Activated T-helper 1 cell treated with anti-CD3 and anti-CD28 coated beads, Interleukin-12 subunit alpha, Interleukin-12 subunit beta, Interleukin-2, Interleukin-4 antibody, amounts not matched to agents 30 ng/mL and 10 ng/mL and 1 ng/mL, durations not matched to agents 14 hours and 24 hours and 36 hours (primary cell): ENCODE measurements at regions not wholly inside any gene's neighbourhood (a gene's known extent, or its start where the extent isn't known, plus 50 kb on each side); places are given as distances from the start of the nearest gene placed in this dataset.
A peak's percentile ranks its signal among the peaks of the same experiment; 100 is the strongest.

Experiments used
- DNase-seq: peaks from one replicate; pipeline ENCODE4 v3.0.0; 2021; ENCODE audit warnings: low spot score
- H3K27ac Mint-ChIP-seq: one replicate; pipeline ENCODE4 v1.8.0; 2021; ENCODE audit warnings: mild to moderate bottlenecking, mixed read lengths
- H3K27me3 Mint-ChIP-seq: one replicate; pipeline ENCODE4 v1.8.0; 2022; ENCODE audit warnings: mild to moderate bottlenecking, moderate library complexity, mixed read lengths; ENCODE audit not compliant: insufficient read depth
- H3K36me3 Mint-ChIP-seq: one replicate; pipeline ENCODE4 v1.8.0; 2021; ENCODE audit warnings: low read depth, mixed read lengths
- H3K4me1 Mint-ChIP-seq: one replicate; pipeline ENCODE4 v1.8.0; 2021; ENCODE audit warnings: low read depth, mixed read lengths
- H3K4me3 Mint-ChIP-seq: one replicate; pipeline ENCODE4 v1.8.0; 2021; ENCODE audit warnings: mild to moderate bottlenecking, moderate library complexity, mixed read lengths
- H3K9me3 Mint-ChIP-seq: one replicate; pipeline ENCODE4 v1.8.0; 2021; ENCODE audit warnings: mixed read lengths
- intact Hi-C: fragments of 100-400 bp; cut with micrococcal nuclease; formaldehyde crosslinking; loops from one replicate; pipeline ENCODE4 v1.15.1; 2024

DNA sequence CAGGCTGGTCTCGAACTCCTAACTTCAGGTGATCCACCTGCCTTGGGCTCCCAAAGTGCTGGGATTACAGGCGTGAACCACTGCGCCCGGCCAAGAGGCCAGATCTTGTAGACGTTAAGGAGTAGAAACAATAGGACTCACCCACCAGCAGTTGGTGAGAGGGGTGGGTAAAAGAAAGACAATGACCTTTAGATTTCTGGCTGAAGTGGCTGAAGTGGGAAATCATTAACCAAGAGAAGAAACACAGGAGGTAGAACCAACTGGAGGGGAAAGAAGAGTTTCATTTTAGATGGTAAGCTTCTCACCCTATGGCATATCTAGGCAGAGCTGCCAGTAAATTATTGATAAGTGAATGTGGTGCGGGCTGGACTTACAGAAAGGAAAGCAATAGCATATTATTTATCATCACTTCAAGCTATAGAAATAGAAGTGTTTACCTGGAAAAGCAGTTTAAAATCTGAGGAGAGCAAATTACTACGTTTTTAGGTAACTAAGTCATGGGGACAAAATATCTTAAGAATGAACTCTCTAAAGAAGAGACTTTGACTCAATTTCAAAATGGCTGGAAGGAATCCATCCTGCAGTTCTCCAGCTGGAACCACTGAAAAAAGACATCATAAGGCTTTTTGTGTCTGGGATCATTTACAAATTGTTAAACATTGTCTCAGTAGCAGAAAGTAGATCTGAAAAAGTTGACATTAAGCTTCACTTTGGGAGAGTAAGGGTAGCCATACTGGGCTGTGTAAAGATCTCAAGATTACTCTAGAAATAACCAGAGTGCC, 109.6 kb downstream of the ALDH8A1 start:
- intact Hi-C loops: no loop called here
- Mint-ChIP-seq H3K27ac (no peak overlapping the region), H3K36me3 (no peaks in the 10 kb centered on the region), H3K9me3 (no peaks in the 10 kb centered on the region), H3K27me3 (peaks cover 9% of the 10 kb centered on the region), H3K4me1 (no peaks in the 10 kb centered on the region), H3K4me3 (no peak overlapping the region)
- no peak for DNase-seq

GRCh38 chr6:134835993-134836392, 113.9 kb downstream of the ALDH8A1 start:
- Mint-ChIP-seq H3K27ac (no peak overlapping the region), H3K9me3 (no peaks in the 10 kb centered on the region), H3K4me1 (no peaks in the 10 kb centered on the region), H3K4me3 (no peak overlapping the region), H3K36me3 (no peaks in the 10 kb centered on the region), H3K27me3 (peaks cover 6% of the 10 kb centered on the region)
- DNase-seq: no peak
- intact Hi-C loops: no loop called here

GRCh38 chr6:134830940-134831339, 119.0 kb downstream of the ALDH8A1 start:
- Mint-ChIP-seq H3K27ac (no peak overlapping the region), H3K36me3 (no peaks in the 10 kb centered on the region), H3K4me1 (no peaks in the 10 kb centered on the region), H3K4me3 (no peak overlapping the region), H3K9me3 (no peaks in the 10 kb centered on the region), H3K27me3 (peaks cover 2% of the 10 kb centered on the region)
- DNase-seq: no peak
- intact Hi-C loops: no loop called here

GRCh38 chr6:134830194-134830593, 119.7 kb downstream of the ALDH8A1 start:
- Mint-ChIP-seq H3K27me3 (peaks cover 2% of the 10 kb centered on the region), H3K36me3 (no peaks in the 10 kb centered on the region), H3K4me3 (no peak overlapping the region), H3K9me3 (no peaks in the 10 kb centered on the region), H3K27ac (no peak overlapping the region), H3K4me1 (no peaks in the 10 kb centered on the region)
- DNase-seq: no peak
- intact Hi-C loops: no loop called here

DNA sequence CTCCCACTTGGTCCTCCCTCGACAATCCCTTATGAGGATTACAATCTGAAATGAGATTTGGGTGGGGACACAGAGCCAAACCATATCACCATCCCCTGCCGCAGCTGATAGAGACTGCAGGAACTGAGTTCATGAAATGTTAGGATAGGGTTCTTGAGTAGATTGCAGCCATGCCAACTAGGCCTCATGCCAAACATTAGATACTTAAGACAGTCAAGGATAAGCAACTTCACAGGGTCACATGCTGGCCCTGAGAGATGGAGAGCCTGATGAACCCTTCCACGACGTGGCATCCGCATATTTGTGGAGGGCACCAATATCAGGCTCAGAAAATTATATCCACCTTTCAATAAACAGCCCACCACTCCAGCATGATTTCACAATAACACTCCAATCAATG, 121.3 kb downstream of the ALDH8A1 start:
- Mint-ChIP-seq H3K4me3 (no peak overlapping the region), H3K36me3 (no peaks in the 10 kb centered on the region), H3K27ac (no peak overlapping the region), H3K4me1 (no peaks in the 10 kb centered on the region), H3K27me3 (peaks cover 2% of the 10 kb centered on the region), H3K9me3 (no peaks in the 10 kb centered on the region)
- intact Hi-C loops: loop anchor here (10.0 kb wide), 1 partner anchor 514 kb away; the partner anchor contains the start of gene SGK1
- no peak for DNase-seq

DNA sequence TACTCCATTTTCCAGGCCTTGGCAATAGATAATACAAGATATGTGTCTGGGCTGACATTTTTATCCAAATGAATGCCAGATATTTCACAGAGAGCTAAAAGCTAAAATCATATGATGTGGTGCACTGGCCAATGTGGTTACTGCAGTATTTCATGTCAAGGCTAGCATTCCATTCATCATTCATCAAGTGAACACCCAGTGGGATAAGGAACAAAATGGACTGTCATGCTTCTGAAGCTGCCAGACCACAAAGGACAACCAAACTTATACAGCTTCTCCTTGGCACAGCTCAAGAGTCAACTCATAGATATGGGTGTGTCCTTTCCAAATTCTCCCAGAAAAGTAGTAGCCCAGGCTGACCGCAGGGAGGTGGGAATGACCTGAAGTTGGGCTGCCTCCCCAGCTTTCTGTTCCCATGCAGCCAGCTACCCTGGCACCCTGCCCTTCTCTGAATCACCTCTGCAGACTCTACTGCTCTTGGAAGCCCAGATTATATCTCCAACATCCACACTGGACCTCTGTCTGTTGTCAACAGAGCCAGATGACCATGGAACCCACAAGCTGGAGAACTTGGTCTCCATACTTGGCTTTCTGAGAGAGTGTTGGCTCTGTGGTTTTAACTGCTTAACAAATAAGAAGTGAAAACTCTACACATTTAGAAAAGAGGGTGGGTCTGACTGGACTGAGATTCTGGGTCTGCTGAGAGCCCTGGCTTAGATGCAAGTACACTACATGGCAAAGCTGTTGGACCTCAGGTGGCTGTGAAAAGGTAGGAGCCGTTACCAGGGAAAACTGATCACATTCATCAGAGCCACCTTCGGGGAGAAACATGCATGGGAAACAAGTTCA, 122.8 kb downstream of the ALDH8A1 start:
- no peaks in the 10 kb centered on the region for H3K4me1 Mint-ChIP-seq
- DNase-seq: no peak
- H3K27ac Mint-ChIP-seq: no peak overlapping the region
- intact Hi-C loops: loop anchor here (10.0 kb wide), 1 partner anchor 512 kb away; the partner anchor contains the start of gene SGK1
- H3K27me3 Mint-ChIP-seq: peaks cover 2% of the 10 kb centered on the region
- H3K9me3 Mint-ChIP-seq: no peaks in the 10 kb centered on the region
- no peaks in the 10 kb centered on the region for H3K36me3 Mint-ChIP-seq
- no peak overlapping the region for H3K4me3 Mint-ChIP-seq

DNA sequence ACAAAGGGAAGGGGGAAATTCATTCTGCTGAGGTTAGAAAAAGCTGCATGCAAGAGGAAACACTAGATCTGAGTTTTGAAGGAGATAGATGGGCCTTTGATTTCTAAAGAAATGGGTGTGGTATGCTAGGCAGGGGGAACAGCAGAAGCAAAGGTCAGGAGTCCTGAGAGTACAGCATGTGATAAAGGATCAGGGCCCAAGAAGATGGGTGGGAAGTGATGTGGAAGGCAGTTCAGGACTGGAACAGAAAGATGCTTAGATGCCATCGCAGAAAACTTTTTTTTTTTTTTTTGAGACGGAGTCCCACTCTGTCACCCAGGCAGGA, 126.2 kb downstream of the ALDH8A1 start:
- H3K36me3 Mint-ChIP-seq: no peaks in the 10 kb centered on the region
- H3K4me3 Mint-ChIP-seq: no peak overlapping the region
- DNase-seq: no peak
- no peaks in the 10 kb centered on the region for H3K9me3 Mint-ChIP-seq
- no peaks in the 10 kb centered on the region for H3K4me1 Mint-ChIP-seq
- intact Hi-C loops: loop anchor here (1.0 to 10.0 kb wide), 9 partner anchors 59 to 712 kb away; partner anchors contain the start of gene SGK1
- H3K27ac Mint-ChIP-seq: no peak overlapping the region
- peaks cover 2% of the 10 kb centered on the region for H3K27me3 Mint-ChIP-seq

GRCh38 chr6:134822920-134823709, 126.8 kb downstream of the ALDH8A1 start:
- Mint-ChIP-seq H3K9me3 (no peaks in the 10 kb centered on the region), H3K27me3 (peaks cover 2% of the 10 kb centered on the region), H3K27ac (no peak overlapping the region), H3K4me3 (no peak overlapping the region), H3K4me1 (no peaks in the 10 kb centered on the region), H3K36me3 (no peaks in the 10 kb centered on the region)
- peak; percentile 1 for DNase-seq
- intact Hi-C loops: loop anchor here (1.0 to 10.0 kb wide), 9 partner anchors 59 to 712 kb away; partner anchors contain the start of gene SGK1

DNA sequence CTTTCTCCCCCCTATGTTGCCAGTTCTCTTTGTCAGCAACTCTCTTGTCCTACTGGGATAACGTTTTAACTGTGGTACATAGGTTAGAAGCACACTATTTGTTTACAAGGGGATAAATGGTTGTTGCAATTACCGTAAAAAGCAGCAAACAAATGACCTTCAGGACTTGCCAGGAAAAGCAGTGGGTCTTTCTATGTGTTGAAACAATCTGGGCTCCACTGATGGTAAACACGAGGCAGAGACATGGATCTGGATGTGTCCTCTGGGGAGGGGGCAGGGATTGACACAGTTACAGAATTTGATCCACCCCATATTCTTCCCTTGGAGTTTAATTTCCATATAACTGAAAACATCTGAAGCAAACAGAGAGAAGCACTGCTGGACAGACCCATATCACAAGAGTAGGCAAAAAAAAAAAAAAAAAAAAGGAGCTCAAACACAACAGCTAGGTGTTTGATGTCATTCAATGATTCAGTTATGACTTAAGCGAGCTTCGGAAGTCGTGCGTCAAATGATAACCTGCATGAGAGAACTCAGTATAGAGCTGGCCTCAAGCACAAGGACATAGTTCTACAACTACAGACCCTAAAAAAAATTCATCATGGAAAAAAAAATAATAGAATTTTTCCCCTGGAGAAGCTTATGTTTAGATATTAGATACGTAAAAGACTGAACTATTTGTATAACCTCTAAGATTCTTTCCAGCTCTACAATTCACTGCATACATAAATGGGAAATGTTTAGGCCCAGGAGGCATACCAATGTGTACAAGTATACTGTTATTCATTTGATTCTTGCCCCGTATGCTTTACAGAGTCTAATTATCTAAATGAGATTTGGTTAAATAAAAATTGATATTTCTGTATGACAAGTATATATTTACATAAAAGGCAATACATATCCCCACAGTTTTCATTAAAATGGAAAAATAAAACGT, 127.7 kb downstream of the ALDH8A1 start:
- H3K27me3 Mint-ChIP-seq: peaks cover 2% of the 10 kb centered on the region
- no peak for DNase-seq
- no peak overlapping the region for H3K4me3 Mint-ChIP-seq
- no peak overlapping the region for H3K27ac Mint-ChIP-seq
- intact Hi-C loops: loop anchor here (10.0 kb wide), 1 partner anchor 507 kb away; the partner anchor contains the start of gene SGK1
- no peaks in the 10 kb centered on the region for H3K36me3 Mint-ChIP-seq
- no peaks in the 10 kb centered on the region for H3K4me1 Mint-ChIP-seq
- H3K9me3 Mint-ChIP-seq: no peaks in the 10 kb centered on the region

DNA sequence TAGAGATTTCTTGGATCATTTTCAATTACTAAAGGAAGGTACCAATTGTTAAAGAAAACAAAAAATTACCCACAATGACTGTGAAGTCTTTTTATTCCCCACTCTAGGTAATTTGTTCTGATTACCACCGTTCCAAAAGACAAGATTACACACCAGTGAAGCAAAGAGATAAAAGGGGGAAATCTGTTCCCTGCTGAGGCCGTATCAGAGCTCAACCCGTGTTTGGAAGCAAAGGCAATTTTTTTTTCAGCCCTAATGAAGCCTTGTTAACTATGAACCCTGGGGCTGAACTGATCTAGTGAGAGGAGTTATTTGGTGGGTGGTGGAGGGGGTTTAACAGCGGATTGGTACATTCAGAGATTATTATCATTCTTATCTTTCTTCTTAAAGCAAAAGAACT, 128.5 kb downstream of the ALDH8A1 start:
- Mint-ChIP-seq H3K36me3 (no peaks in the 10 kb centered on the region), H3K27ac (no peak overlapping the region), H3K4me1 (no peaks in the 10 kb centered on the region), H3K9me3 (no peaks in the 10 kb centered on the region), H3K27me3 (peaks cover 2% of the 10 kb centered on the region), H3K4me3 (no peak overlapping the region)
- DNase-seq: no peak
- intact Hi-C loops: loop anchor here (10.0 kb wide), 1 partner anchor 507 kb away; the partner anchor contains the start of gene SGK1

DNA sequence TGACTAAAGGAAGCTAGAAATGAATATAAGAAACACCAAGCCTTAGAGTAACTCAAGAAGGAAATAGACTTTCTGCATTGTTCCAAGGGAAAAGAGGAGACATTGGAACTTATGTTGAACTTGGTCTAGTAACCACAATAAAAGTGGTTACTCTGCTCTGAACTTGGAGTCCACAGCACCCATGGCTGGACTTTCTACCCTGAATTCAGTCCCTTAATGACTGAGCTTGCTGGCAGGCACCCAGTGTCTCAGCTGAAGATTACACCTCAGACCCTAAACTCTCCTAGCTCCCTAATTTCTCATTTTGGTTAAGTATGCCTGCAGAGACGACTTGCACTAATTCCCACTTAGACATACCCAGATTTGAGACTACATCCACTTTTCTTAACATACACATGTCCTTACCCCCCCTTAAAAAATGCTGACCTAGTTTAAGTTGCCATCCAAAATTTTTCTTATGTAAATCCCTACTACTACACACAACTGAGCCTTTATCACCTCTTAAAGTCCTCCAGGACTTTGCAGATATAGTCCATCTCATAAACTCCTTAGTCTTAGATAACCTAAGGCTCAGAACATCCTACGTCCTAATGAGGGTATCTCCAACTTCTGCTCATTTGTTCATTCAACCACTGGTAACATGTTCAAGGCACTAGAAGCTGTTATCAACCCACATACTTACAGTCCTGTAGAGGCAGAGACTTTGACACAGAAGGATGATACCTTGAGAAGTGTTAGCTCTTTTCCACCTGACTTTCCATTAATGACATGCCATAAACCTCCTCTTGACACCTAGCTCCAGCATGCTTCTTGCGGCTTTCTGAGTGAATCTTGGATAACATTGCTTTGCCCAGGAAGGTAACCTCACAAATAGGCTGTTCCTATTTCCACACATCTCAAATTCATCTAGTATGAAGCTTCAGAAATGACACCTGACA, 129.8 kb downstream of the ALDH8A1 start:
- H3K36me3 Mint-ChIP-seq: no peaks in the 10 kb centered on the region
- H3K27ac Mint-ChIP-seq: no peak overlapping the region
- no peak for DNase-seq
- H3K4me3 Mint-ChIP-seq: no peak overlapping the region
- no peaks in the 10 kb centered on the region for H3K4me1 Mint-ChIP-seq
- intact Hi-C loops: loop anchor here (10.0 kb wide), 1 partner anchor 505 kb away; the partner anchor contains the start of gene SGK1
- H3K9me3 Mint-ChIP-seq: no peaks in the 10 kb centered on the region
- H3K27me3 Mint-ChIP-seq: no peaks in the 10 kb centered on the region
